Fibroblast of upper back skin (primary cell): ENCODE measurements at regions not wholly inside any gene's neighbourhood (a gene's known extent, or its start where the extent isn't known, plus 50 kb on each side); places are given as distances from the start of the nearest gene placed in this dataset.

ENCODE experiments used
- DNase-seq: peaks from one replicate; pipeline ENCODE4 v3.0.0-alpha.2; 2013

DNA sequence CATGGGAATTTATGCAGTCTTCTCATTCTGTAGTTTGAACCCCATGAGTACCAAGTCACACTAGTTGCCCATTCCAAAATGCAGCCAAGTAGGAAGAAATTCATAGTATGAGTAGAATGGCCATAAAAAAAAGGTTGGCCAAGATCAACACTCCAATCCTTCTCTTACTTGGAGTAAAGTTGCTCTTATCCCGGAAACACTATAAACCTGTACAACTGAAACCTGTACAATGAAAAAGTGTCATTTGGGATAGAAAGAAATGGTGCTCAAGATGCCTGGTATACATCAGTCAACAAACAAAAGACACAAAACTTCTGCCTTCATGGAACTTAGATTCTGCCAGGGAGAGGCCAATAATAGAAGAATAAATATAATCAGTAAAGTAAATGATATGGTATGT, 325.0 kb downstream of the NFIB start:
- DNase-seq = no peak

DNA sequence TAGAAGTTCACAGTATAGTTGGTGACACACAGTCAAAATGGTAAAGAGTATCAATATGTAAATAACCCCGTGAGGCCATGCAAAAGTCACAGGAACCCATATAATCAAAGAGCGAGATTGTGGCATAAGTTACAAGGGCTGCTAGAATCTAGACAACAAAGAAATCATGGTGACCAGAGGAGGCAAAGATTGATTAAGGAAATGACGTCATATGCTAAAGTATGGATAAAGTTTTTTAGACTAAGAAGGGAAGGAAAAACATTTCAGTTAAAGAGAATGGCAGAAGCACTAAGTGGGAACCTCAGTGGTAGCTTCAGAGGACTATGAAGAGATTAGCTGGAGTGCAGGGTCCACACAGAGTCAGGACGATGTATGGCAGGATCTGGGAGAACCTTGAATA, 330.3 kb downstream of the NFIB start:
- no peak for DNase-seq

DNA sequence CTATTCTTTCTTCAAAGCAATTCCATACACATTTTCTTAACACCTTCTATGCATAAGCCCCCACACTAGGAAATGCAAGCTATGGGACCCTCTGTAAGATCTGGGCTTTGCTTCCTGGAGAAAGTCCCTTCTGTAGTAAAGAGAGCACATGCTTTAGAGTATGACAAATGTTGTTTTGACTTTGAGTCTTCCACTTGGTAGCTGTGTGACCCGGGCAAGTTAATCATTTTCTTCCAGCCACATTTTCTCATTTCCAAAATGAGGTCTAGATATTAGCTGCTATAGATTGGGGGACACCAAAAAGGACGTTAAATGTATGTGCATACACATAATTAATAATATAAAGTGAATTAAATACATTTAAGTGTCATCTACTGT, 334.0 kb downstream of the NFIB start:
- no peak for DNase-seq

DNA sequence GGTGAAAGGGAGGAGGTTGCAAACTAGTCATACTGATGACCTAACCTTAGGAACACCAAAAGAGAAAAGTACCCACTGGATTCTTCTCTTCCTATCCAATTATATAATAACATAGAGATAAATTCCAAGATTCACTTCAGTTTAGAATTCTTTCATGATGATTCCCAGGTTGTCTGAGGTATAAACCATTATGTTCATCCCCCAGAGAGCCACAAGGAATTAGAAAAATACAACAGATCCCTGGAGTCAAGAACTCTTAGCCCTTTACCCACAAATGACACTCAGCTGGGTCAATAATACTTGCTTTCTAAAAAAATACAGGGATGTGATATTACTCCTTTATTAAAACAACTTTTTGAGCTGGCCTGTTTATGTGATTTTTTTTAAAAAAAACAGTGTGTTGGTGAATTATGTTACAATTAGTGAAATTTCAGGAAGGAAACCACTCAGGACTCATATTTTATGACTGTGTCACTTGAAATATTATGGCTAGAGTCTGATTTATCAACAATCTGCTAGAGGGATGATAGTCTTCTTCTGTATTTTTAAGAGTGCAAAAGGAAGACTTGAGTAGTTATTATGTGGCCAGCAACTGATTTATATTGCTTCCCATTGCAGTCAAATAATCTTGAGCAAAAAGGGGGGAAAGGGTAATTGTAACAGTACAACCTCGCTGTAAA, 338.2 kb downstream of the NFIB start:
- peak; percentile 76 for DNase-seq

DNA sequence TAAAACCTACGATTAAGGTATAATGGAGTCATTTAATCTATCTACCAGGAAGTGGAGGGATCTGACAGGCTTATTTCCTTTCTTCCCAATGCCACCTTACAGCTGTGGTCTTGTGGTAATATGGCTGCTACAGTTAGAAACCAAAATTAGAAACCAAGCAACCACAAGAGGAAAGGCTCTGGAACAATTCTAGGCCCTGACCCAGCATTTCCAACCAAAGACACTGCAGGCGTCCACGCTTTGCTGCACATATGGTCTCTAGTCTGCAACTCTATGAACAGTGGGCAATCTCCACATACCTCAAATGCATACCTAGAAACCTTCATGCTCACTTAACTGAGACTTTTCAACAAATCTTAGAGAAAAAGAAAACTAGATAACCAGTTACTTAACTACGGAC, 339.1 kb downstream of the NFIB start:
- peak; percentile 50 for DNase-seq

DNA sequence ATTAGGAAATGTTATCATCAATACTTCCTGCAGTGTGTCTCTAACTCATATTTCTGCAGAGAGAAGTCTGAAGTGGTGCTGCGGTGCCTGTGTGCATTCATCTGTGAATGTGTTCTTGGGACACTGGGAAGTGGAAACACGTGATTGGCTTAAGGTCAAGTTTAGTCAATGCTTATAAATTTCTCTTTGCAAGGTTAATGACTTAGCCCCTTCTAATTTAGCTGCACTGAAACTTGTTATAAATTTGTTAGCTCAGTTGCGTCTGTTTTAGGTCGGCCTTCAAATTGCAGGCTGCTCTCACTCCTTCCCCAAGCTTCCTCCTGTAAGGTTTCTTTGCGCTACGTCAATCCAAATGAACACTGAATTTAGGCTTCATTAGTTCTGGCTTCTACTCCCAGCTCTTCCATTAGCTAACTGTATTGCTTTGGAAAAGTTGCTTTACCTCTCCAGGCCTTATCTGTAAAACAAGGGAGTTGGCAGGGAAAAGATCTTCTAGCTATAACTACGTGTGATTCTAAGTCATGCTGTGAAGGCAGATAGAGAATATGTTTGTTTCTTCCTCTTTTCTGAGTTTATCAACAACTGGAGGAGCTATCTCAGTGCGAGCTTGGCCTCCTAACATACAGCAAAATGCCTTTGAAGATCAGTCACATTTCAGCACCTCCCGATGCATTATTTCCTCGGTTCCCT, 341.8 kb downstream of the NFIB start:
- no peak for DNase-seq

DNA sequence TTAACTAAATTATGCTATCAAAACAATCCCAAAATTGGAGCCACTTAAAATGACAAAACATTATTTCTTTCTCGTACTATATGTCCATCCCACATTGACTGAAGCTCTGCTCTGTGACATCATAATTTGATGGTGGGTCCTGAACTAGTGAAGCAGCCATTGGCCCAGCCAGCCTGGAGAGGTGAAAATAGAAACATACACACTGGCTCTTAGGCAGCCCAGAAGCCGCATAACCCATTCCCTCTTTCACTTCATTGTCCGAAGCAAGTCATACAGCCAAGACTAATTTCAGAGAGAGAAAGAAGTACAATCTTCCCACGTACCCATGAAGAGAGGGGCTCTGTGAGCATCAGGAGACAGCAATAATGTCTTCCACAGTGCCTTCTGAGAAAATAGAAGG, 342.5 kb downstream of the NFIB start:
- no peak for DNase-seq

DNA sequence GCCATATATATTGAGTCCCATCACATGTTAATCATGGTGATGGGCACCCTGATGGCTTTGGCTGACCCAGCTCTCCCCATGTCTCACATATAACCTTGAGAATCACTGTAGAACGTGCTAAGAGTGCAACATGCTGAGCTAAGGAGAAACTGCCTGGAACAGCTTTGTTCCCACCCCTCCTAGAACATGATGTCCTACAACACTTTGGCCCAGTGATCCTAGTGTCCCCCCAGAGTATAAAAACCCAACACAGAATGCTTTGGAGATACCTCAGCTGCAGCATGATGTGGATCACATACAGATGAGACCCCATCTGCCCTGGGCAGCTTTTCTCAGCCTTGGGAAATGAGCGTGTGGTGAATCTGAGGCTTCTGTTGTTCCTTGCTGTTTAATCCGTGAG, 343.5 kb downstream of the NFIB start:
- no peak for DNase-seq

DNA sequence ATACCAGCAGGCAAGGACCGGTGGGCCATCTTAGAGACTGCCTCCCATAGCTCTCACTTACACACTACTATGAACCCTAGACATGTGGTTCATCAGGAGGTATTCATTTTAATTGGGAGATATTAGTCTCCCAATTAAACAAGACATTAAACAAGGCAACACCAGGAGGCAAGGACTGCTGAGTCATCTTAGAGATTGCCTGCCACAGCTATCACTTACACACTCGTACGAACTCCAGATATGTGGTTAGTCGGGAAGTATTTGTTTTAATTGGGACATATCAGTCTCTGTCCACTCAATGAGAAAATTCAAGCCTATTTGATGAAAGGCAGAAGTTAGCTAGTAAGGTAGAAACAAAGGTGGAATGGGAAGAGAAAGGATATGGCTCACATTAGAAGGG, 343.9 kb downstream of the NFIB start:
- no peak for DNase-seq

DNA sequence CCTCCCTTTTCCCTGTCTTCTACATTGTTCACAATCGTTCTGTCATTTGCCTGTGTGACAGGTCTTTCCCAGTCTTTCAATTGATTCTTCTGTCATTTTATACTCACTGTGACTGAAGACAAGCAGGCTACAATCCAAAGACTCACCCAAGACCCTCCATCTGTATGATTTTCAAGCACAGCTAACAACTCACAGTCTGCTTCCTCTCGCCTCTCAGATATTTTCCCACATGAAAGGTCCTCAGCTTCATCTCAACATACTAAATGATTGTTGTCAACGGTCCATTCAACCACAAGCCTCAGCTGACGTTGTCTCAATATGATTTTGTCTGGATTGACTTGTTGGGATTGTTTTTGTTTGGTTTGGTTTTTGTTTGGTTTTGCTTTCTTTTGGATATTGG, 346.5 kb downstream of the NFIB start:
- DNase-seq = no peak

DNA sequence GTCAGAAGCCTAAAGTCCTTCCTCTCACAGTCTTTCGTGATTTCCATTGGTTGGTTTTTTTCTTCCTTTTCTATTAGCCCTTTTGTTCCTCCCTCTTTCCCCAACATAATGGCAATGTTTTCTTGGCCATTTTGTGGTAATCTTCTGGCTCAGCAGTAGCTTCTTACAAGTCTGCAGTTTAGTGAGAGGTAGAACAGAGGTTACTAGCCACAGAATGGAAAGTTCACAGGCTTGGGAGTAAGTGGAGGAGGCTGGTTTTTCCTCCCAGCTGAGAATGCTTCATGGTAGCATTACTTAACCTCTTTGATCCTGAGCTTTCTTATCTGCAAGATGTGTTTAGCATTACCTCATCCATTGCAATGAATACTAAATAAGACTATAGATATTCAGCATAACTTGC, 346.9 kb downstream of the NFIB start:
- DNase-seq = peak; percentile 23

DNA sequence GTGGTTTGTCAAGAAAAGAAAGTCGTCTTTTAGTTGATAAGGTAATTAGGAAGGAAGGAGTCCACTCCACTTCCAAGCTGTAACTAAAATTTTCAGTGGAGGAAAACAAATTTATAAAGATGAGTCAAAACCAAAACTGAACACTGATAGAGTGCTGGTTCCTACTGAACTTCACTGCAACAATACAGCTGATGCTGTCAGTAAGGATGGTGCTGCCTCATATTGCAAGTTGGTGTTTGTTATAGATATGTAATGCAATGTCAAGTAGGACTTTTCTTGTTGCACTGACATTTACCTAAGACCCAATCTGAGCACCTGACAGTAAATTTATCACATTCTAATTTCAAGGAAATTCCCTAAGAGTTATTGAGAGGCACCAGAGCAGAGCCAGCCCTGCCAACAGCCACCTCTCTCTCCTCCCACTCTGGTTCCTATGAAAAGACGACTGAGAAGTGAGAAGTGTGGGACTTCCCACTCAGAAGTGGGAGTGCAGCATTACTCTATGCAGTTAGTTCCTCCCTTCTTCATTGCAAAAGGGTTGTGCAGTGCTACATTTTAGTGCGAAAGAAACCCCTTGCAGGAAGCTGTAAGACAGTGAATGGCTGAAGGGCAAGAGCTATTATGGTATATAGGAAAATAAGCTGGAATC, 350.8 kb downstream of the NFIB start:
- DNase-seq = no peak

DNA sequence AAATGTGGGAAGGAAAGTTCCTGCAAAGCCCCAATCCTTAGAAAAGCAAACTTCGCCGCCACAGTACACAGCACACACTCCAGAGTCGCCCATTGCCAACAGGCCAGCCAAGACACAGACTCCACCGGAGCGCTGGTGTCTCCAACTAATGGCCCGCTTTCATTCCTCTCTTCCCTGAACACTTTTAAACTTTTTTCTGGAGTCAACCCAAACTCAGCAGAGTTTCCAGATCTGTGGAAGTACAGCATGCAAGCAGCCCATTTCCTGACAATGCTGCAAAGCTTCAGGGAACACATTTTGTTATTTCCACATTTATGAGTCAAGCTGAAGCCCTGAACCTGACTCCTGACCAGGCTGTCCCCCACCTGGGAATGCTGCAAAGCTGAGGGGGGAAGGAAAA, 351.9 kb downstream of the NFIB start:
- peak; percentile 46 for DNase-seq

DNA sequence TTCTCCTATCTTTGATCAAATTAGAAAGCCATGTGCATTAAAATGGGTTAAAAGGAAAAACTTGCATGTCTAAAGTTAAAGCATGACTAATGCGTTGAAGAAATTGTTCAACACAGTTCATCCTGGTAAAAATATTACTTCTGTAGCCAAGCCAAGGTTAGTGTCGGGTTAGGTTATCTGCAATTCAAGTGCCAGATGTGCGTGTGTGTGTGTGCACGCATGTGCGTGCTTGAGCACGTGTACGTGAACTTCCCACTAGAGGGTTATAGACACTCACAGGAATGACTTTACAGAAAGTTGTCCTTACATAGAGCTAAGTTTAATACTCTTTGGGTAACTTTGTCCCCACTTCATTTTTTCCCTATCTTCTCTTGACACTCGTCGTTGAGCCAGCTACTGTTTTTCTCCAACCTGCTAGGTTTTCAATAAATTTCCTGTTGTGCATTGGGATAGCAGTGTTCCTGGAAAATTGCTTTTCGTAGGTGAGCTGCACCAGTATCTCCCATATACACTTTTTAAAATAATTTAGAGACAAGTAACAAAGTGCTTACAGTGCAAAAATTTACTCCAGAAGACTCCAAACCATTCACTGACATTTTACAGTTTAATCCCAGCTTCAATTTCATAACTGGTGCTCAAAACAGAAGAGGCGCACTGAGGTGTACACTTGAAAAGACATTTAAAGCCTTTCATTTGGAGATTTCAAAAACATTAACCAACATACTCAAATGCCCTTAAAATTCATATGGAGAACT, 353.8 kb downstream of the NFIB start:
- DNase-seq = peak; percentile 45

DNA sequence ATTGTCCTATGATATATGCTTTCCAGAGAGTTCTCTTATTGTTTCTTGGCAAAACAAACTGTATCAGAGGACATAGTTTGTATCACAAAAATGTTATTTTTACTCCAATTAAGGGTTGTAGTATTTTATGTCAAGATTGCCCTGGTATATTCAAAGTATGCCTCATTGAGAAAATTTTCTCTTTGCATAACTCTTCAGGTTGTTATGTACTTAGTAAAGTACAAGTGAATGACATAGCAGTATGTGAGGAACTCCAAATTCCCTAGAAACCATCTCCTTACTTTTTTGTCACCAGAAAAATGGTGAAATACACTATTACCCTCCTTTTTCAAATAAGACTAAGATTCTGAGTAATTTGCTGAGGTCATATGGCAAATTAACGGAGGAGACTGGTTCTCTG, 355.3 kb downstream of the NFIB start:
- no peak for DNase-seq

DNA sequence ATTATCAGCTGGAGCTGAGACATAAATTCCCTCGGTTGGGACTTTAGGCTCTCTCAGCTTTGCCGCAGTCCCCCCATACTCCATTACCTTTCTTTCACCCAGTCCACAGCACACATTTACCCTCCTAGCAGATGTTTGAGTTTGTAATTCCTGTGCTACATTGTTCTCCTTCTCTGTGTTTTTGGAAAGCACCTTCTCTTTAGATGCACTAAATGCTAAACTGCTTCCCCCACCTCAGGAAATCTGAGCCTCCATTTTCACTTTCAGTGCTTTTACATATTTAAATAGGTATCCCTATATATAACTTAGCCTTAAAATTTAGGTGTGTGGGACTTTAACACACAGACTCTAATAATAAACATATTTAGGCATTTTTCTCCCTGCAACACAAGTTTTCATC, 356.9 kb downstream of the NFIB start:
- DNase-seq = no peak

DNA sequence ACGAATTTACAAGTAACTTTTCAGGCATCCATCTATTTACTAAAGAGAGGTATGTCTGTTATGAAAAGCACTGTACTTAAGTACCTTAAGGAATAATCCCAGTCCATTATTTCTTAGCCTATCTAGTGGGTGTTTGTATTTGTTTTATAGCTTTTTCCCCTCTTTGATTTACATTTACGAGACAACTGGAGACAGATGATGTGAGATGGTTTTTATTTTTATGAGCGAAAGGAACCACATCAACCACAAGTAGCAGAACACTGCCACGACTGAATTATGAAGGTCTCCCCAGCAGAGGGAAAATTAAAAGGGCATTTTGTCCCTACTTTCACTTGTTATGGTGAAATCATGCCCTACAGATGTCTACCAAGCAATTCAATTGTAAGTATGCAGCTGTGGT, 357.8 kb downstream of the NFIB start:
- peak; percentile 35 for DNase-seq

DNA sequence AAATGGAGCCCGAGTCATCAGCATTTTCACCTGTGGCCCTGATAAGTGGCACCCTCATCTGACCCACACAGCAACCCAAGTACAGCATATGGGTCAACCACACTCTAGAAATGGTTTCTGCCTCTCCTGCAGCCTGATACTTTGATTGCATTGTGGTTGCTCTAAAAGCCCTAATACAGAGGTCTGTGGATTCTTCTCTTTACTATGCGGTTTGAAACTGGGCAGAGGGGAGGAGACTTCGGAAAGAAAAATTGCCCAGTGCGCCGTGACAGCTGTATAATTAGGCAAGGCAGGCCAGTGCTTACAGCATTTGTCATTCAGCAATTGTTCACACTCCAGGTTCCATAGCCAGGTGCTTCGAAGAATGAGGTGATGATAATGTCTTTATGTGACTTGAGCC, 361.0 kb downstream of the NFIB start:
- DNase-seq = no peak

DNA sequence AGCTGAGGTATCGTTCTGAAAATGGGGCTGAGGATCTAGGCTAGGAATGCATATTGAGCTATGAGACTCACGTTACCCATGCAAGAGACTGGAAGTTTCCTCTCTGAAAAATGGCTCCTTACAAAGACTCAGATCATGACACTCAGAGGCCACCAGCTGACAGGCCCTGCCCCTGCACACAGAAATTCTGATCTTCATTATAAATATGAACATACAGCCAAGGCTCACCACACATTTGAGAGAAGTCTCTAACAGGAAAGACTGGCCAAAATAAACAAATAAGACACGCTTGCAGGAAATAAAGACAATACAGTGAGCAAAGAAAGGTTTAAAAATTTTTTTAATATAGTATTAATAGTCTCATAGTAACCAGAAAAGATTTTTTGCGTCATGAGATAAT, 365.9 kb downstream of the NFIB start:
- no peak for DNase-seq

DNA sequence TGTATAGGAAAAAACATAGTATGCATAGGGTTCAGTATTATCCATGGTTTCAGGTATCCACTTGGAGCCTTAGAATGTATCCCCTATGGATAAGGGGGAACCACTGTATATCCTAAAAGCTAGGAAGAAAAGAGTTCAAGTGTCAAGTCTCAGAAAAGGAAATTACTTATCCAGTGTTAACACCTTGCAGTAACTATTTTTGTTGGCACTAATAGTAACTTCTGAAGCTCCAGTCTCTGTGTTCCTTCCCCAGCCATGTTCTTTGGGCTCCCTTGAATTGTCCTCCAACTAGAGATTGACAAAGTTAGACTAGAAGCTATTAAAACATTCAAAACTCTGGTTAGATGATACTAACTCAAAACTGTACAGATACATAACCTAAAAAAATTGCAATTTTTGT, 370.8 kb downstream of the NFIB start:
- DNase-seq = no peak

DNA sequence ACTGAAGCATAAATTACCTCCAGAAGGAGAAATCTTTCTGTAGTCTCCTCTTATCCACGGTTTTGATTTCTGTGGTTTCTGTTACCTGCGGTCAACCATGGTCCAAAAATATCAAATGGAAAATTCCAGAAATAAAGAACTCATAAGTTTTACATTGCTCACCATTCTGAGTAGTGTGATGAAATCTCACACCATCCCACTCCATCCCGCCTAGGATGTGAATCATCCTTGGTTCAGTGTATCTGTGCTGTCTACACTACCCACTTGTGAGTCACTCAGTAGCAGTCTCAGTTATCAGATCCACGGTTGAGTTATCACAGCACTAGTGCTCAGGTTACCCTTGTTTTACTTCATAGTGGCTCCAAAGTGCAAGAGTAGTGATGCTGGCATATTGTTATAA, 371.2 kb downstream of the NFIB start:
- peak; percentile 98 for DNase-seq

DNA sequence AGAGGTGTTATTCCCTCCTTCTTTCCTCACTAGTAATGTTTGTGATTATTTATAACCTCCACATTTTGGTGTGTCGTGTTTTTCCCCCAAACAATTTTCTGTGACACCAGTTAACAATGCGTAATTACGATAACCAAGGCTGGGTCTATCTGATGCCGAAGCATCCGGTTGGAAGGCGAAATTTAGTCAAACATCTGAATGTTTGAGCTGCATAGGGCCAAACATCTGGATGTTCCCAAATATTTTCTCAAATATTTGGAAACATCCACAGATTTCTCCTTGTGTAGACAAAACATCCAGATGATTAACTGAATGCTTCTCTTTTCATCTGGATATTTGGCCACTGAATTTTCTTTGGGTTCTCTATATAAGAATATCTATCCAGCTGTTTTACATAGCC, 371.7 kb downstream of the NFIB start:
- DNase-seq = no peak

DNA sequence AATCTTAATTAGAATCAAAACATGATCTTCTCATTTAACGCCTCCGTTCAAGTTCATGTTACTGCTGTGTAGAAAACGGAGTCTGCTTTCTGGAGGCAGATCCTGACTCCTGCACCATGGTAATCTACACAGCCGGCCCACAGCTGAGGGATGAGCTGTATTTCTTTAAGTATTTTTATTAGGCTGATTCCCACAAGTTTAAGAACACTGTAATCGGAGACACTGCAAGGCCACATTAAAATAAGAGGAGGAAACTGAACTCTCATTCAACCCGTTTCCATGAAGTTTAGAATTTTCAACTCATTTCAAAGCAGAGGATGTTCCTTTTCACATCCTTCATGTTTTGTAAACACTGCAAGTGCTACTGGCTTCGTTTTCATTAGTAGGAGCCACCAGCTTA, 372.2 kb downstream of the NFIB start:
- peak; percentile 67 for DNase-seq
